K562 (cell line): ENCODE measurements at regions not wholly inside any gene's neighbourhood (a gene's known extent, or its start where the extent isn't known, plus 50 kb on each side); places are given as distances from the start of the nearest gene placed in this dataset.

Experiments
- ATAC-seq: fragments of 200-7000 bp; cut with Tn5 transposase; 3 replicates; pipeline ENCODE4 v1.9.1; 2020; ENCODE audit warnings: moderate library complexity
- BruUV-seq: library from RNA; stranded (reverse); fragments of 400-500 nt; replicated peaks from 2 replicates; lab custom pipeline; 2021; lab: Mats Ljungman, UMichigan
- CTCF ChIA-PET: fragments of 300-600 bp; formaldehyde crosslinking; extraction: SDS; loops from one replicate; lab custom pipeline; 2021; ENCODE audit warnings: low intra/inter-chr PET ratio; lab: Yijun Ruan, JAX
- POLR2A ChIA-PET: fragments of 300-600, 350-650 bp; sonication (Branson Sonifier 250); formaldehyde crosslinking; extraction: SDS; loops from one replicate; lab custom pipeline; 2021; ENCODE audit warnings: antibody characterized with exemption, inconsistent platforms; lab: Yijun Ruan, JAX
- DNase-seq, 4 experiments: peaks; one replicate each; pipeline versions ENCODE4 v3.0.0 to v3.0.0-alpha.2; 2011 to 2018; ENCODE audit warnings: low spot score in 3 of 4, mixed read lengths in 3 of 4; ENCODE audit errors: extremely low read depth in 1 of 4
- FAIRE-seq: peaks from 2 replicates; lab custom pipeline; 2011; peaks lifted over from hg19 to GRCh38; lab: Jason Lieb, UNC
- H2AFZ ChIP-seq: 2 replicates; pipeline ENCODE4 v1.6.0; 2011; ENCODE audit warnings: low read depth, low read length, control low read depth, inconsistent platforms
- H3K27ac ChIP-seq: fragments of 200-600 bp; 3 replicates; pipeline ENCODE4 v1.8.0; 2011; ENCODE audit warnings: low read depth, mild to moderate bottlenecking, control low read depth, inconsistent platforms, low read length, moderate library complexity, mixed read lengths; ENCODE audit errors: extremely low read depth
- H3K27me3 ChIP-seq, 2 experiments: fragments of 300-600 bp in 1 of 2; 2 replicates in 1 of 2; 3 replicates in 1 of 2; pipeline versions ENCODE4 v1.6.0 to v1.8.0; 2011; ENCODE audit warnings: inconsistent platforms in 2 of 2, low read length in 2 of 2, mild to moderate bottlenecking in 1 of 2, mixed read lengths in 1 of 2, moderate library complexity in 1 of 2; ENCODE audit not compliant: control insufficient read depth in 2 of 2, insufficient read depth in 2 of 2
- H3K36me3 ChIP-seq: fragments of 300-600 bp; 3 replicates; pipeline ENCODE4 v1.8.0; 2011; ENCODE audit warnings: mild to moderate bottlenecking, low read length, inconsistent platforms; ENCODE audit not compliant: control insufficient read depth, insufficient read depth
- H3K4me1 ChIP-seq, 2 experiments: fragments of 200-600 bp in 1 of 2; replicated peaks in 1 of 2; 2 replicates in 1 of 2; 3 replicates in 1 of 2; pipeline versions ENCODE4 v1.5.1 to v1.8.0; 2011; ENCODE audit warnings: inconsistent platforms in 2 of 2, low read length in 2 of 2, mild to moderate bottlenecking in 1 of 2, mixed read lengths in 1 of 2, moderate library complexity in 1 of 2; ENCODE audit not compliant: control insufficient read depth in 2 of 2, insufficient read depth in 2 of 2
- H3K4me2 ChIP-seq: 2 replicates; pipeline ENCODE4 v1.6.1; 2011; ENCODE audit warnings: low read length, control low read depth, inconsistent platforms, mixed read lengths; ENCODE audit not compliant: insufficient read depth
- H3K4me3 ChIP-seq: fragments of 200-600 bp; sonication (generic), shearing (Covaris generic); 2 replicates; pipeline ENCODE4 v1.5.1; 2016; ENCODE audit warnings: control low read depth, inconsistent platforms
- H3K79me2 ChIP-seq: fragments of 200-600 bp; 3 replicates; pipeline ENCODE4 v1.8.0; 2011; ENCODE audit warnings: low read length, inconsistent platforms; ENCODE audit not compliant: control insufficient read depth, insufficient read depth
- H3K9ac ChIP-seq, 2 experiments: 2 replicates each; pipeline versions ENCODE4 v1.6.0 to v1.6.1; 2011; ENCODE audit warnings: low read depth in 2 of 2, low read length in 2 of 2, control low read depth in 1 of 2, inconsistent platforms in 1 of 2, mild to moderate bottlenecking in 1 of 2, mixed read lengths in 1 of 2; ENCODE audit not compliant: insufficient read depth in 1 of 2
- H3K9me1 ChIP-seq: one replicate; pipeline ENCODE4 v1.6.0; 2011; ENCODE audit warnings: inconsistent platforms, mild to moderate bottlenecking, low read length, moderate library complexity; ENCODE audit not compliant: control insufficient read depth, insufficient read depth
- H3K9me3 ChIP-seq: replicated peaks from 2 replicates; pipeline ENCODE4 v1.5.1; 2011; ENCODE audit warnings: low read depth, low read length, inconsistent platforms; ENCODE audit not compliant: control insufficient read depth, insufficient read depth
- H4K20me1 ChIP-seq: replicated peaks from 2 replicates; pipeline ENCODE4 v1.6.1; 2011; ENCODE audit warnings: low read length, inconsistent platforms, mixed read lengths; ENCODE audit not compliant: control insufficient read depth, insufficient read depth
- ARID1B ChIP-seq: fragments of 450-650 bp; IDR thresholded peaks from 2 replicates; pipeline ENCODE4 v1.6.1; 2016; ENCODE audit warnings: antibody characterized with exemption, mild to moderate bottlenecking, inconsistent platforms
- EGR1 ChIP-seq: fragments of 450-650 bp; conservative IDR thresholded peaks from 2 replicates; pipeline ENCODE4 v1.6.1; 2017; ENCODE audit warnings: mild to moderate bottlenecking
- FOXK1 ChIP-seq: sonication (generic); formaldehyde crosslinking; IDR thresholded peaks from 2 replicates; pipeline ENCODE4 v1.8.0; 2022; ENCODE audit warnings: missing genetic modification reagents, mild to moderate bottlenecking, borderline replicate concordance
- OTX1 ChIP-seq: fragments of 450-650 bp; formaldehyde crosslinking; IDR thresholded peaks from 2 replicates; pipeline ENCODE4 v1.4.0; 2022; ENCODE audit warnings: mild to moderate bottlenecking
- PHF20 ChIP-seq: fragments of 450-650 bp; IDR thresholded peaks from 2 replicates; pipeline ENCODE4 v1.6.1; 2018; ENCODE audit not compliant: partially characterized antibody
- PHTF2 ChIP-seq: fragments of 250-450 bp; sonication (Bioruptor Pico); IDR thresholded peaks from 2 replicates; pipeline ENCODE4 v1.5.0; 2021; ENCODE audit warnings: mild to moderate bottlenecking
- SMC3 ChIP-seq: conservative IDR thresholded peaks from 2 replicates; pipeline ENCODE4 v1.6.1; 2011; ENCODE audit warnings: low read depth, low read length, improper control_type of control experiment; ENCODE audit not compliant: insufficient read depth
- TAF1 ChIP-seq: IDR thresholded peaks from 2 replicates; pipeline ENCODE4 v1.6.1; 2011; ENCODE audit warnings: mild to moderate bottlenecking, low read length, moderate library complexity; ENCODE audit not compliant: insufficient read depth, control insufficient read depth, severe bottlenecking; ENCODE audit errors: extremely low read depth
- TAL1 ChIP-seq: fragments of 450-650 bp; IDR thresholded peaks from 2 replicates; pipeline ENCODE4 v1.6.1; 2016; ENCODE audit warnings: mild to moderate bottlenecking
- TOE1 ChIP-seq, 2 experiments: fragments of 450-650 bp in 1 of 2; sonication (generic) in 1 of 2; formaldehyde crosslinking in 1 of 2; IDR thresholded peaks; 2 replicates each; pipeline versions ENCODE4 v1.7.1 to v1.8.0; 2016 to 2022; ENCODE audit warnings: borderline replicate concordance in 2 of 2, mild to moderate bottlenecking in 2 of 2, antibody characterized with exemption in 1 of 2, inconsistent platforms in 1 of 2, low read depth in 1 of 2, missing genetic modification reagents in 1 of 2, moderate library complexity in 1 of 2
- YY1 ChIP-seq, 3 experiments: IDR thresholded peaks; 2 replicates each; pipeline ENCODE4 v1.6.1; 2011; ENCODE audit warnings: low read length in 2 of 3, mild to moderate bottlenecking in 2 of 3, moderate library complexity in 2 of 3, borderline replicate concordance in 1 of 3, control low read depth in 1 of 3, low read depth in 1 of 3; ENCODE audit not compliant: insufficient read depth in 3 of 3, insufficient replicate concordance in 2 of 3, control insufficient read depth in 1 of 3, insufficient read length in 1 of 3; ENCODE audit errors: extremely low read depth in 1 of 3
- ZNF197 ChIP-seq: fragments of 200-800 bp; sonication (Bioruptor generic); IDR thresholded peaks from 2 replicates; pipeline ENCODE4 v1.6.1; 2016; ENCODE audit warnings: low read depth, missing genetic modification characterization, missing compliant biosample characterization
- ZNF23 ChIP-seq: fragments of 250-450 bp; sonication (Bioruptor Pico); IDR thresholded peaks from 2 replicates; pipeline ENCODE4 v1.4.0; 2020; ENCODE audit warnings: mild to moderate bottlenecking
- ZNF431 ChIP-seq: sonication (generic); formaldehyde crosslinking; IDR thresholded peaks from 2 replicates; pipeline ENCODE4 v1.8.0; 2022; ENCODE audit warnings: mild to moderate bottlenecking, missing genetic modification reagents
- WGBS: fragments of 100-300 bp; shearing (Covaris generic); methylation state at CpG from one replicate; pipeline ENCODE4 v1.1.6; 2016; ENCODE audit warnings: low coverage, mixed read lengths; ENCODE audit not compliant: insufficient coverage; ENCODE audit errors: missing lambda C conversion rate; 5-methylcytosine and 5-hydroxymethylcytosine counted together
- in situ Hi-C: fragments of 300-500 bp; cut with MboI; formaldehyde crosslinking; loops from 4 replicates; pipeline ENCODE4 v1.15.0; 2018; ENCODE audit warnings: inconsistent platforms, mixed read lengths
- intact Hi-C: fragments of 100-400 bp; cut with micrococcal nuclease; formaldehyde crosslinking; loops from 2 replicates; pipeline ENCODE4 v1.14.2; 2022
- TF ChIP-seq, protein P1 (sequence below): fragments of 250-450 bp; sonication (Bioruptor Pico); IDR thresholded peaks from 2 replicates; pipeline ENCODE4 v1.8.0; 2021; ENCODE audit warnings: borderline replicate concordance, mild to moderate bottlenecking, moderate library complexity; ENCODE audit not compliant: poor library complexity, severe bottlenecking
- TF ChIP-seq, protein P2 (sequence below): sonication (generic); formaldehyde crosslinking; IDR thresholded peaks from 2 replicates; pipeline ENCODE4 v1.8.1; 2023; ENCODE audit warnings: mild to moderate bottlenecking, missing genetic modification reagents

DNA sequence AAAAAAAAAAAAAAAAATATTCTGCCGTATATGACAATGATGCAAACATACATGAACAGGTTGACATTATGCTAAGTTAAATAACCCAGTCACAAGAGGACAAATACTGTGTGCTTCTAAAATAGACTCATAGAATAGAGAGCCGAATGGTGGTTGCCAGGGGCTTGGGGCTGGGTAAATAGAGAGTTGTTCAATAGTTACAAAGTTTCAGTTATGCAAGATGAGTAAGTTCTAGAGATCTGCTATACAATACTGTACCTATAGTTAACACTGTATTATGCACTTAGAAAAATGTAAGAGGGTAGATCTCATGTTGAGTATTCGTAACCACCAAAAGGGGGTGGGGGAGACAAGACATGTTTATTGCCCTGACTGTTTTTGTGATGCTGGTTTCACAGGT is 77.1 kb upstream of the GNAI1 start (continued):
- TF ChIP-seq, protein P1, sequence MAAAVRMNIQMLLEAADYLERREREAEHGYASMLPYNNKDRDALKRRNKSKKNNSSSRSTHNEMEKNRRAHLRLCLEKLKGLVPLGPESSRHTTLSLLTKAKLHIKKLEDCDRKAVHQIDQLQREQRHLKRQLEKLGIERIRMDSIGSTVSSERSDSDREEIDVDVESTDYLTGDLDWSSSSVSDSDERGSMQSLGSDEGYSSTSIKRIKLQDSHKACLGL: no peak
- TF ChIP-seq SMC3 (no peak), FOXK1 (CRISPR knock-in tag) (no peak)
- TF ChIP-seq, protein P2, sequence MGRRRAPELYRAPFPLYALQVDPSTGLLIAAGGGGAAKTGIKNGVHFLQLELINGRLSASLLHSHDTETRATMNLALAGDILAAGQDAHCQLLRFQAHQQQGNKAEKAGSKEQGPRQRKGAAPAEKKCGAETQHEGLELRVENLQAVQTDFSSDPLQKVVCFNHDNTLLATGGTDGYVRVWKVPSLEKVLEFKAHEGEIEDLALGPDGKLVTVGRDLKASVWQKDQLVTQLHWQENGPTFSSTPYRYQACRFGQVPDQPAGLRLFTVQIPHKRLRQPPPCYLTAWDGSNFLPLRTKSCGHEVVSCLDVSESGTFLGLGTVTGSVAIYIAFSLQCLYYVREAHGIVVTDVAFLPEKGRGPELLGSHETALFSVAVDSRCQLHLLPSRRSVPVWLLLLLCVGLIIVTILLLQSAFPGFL (CRISPR knock-in tag): no peak

DNA sequence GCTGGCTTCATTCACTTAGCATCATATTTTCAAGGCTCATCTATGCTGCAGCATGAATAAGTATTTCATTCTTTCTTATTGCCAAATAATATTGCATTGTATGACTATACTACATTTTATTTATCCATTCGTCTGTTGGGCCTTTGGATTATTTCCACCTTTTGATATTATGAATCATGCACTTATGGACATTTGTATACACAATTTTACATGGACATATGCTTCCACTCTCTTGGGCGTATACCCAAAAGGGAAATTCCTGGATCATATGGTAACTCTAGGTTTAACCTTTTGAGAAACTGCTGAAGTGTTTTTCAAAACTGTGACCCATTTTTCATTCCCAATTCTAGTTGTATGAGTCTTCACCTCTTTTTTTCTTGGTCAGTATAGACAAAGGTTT is 80.3 kb upstream of the GNAI1 start:
- DNase-seq (no peak), ATAC-seq (no peak), FAIRE-seq (no peak)
- 0% methylated on average over 2 of the region's 2 CpGs for WGBS
- Histone ChIP-seq H2AFZ (no peak overlapping the region), H3K4me2 (no peak overlapping the region), H3K9me1 (no peaks in the 10 kb centered on the region), H3K4me1 (no peaks in the 10 kb centered on the region), H4K20me1 (no peaks in the 10 kb centered on the region), H3K36me3 (no peaks in the 10 kb centered on the region), H3K4me3 (no peak overlapping the region), H3K79me2 (no peaks in the 10 kb centered on the region), H3K27ac (no peak overlapping the region), H3K9me3 (no peaks in the 10 kb centered on the region), H3K9ac (no peak overlapping the region), H3K27me3 (no peaks in the 10 kb centered on the region)
- TF ChIP-seq PHF20 (no peak), TAF1 (no peak), ZNF431 (CRISPR knock-in tag) (no peak), ZNF197 (no peak), TOE1 (IDR thresholded peaks at IDR 0.05; ENCODE audit: borderline replicate concordance) (no peak), TOE1 (CRISPR knock-in tag; IDR thresholded peaks at IDR 0.05; ENCODE audit: borderline replicate concordance, low read depth) (no peak), TAL1 (no peak), YY1 (IDR thresholded peaks at IDR 0.05; ENCODE audit: borderline replicate concordance in 1 of 3, control insufficient read depth in 1 of 3, extremely low read depth in 1 of 3, insufficient read depth in 3 of 3, insufficient read length in 1 of 3, insufficient replicate concordance in 2 of 3, low read depth in 1 of 3, low read length in 2 of 3) (no peak), EGR1 (no peak), PHTF2 (CRISPR knock-in tag) (no peak), ARID1B (no peak), OTX1 (CRISPR knock-in tag) (no peak), ZNF23 (no peak)
- no TSS peak for BruUV-seq
- intact Hi-C loops: no loop called here
- ChIA-PET CTCF (no interaction called here), POLR2A (no interaction called here)
- in situ Hi-C loops: no loop called here
